H1 (cell line): ENCODE measurements at regions not wholly inside any gene's neighbourhood (a gene's known extent, or its start where the extent isn't known, plus 50 kb on each side); places are given as distances from the start of the nearest gene placed in this dataset.

Source experiments
- CTCF ChIA-PET: fragments of 300-600 bp; sonication (Branson Sonifier 250); formaldehyde crosslinking; loops from one replicate; lab custom pipeline; 2021; ENCODE audit not compliant: partially characterized antibody; lab: Charles Lee
- POLR2A ChIA-PET: fragments of 300-600 bp; sonication (Branson Sonifier 250); formaldehyde crosslinking; loops from one replicate; lab custom pipeline; 2021; ENCODE audit warnings: inconsistent platforms; ENCODE audit not compliant: partially characterized antibody; lab: Charles Lee
- DNase-seq, 2 experiments: peaks; one replicate each; pipeline versions ENCODE4 v3.0.0 to v3.0.0-alpha.2; 2010 to 2022; ENCODE audit warnings: low spot score in 2 of 2, low read depth in 1 of 2, mixed read lengths in 1 of 2
- FAIRE-seq: peaks from 2 replicates; lab custom pipeline; 2011; peaks lifted over from hg19 to GRCh38; lab: Jason Lieb, UNC
- H2AFZ ChIP-seq: 2 replicates; pipeline ENCODE4 v1.8.1; 2012; ENCODE audit warnings: low read length, inconsistent platforms
- H2AK5ac ChIP-seq: 2 replicates; pipeline ENCODE4 v1.6.1; 2013; ENCODE audit warnings: low read depth, low read length
- H2BK120ac ChIP-seq: replicated peaks from 2 replicates; pipeline ENCODE3; 2013; ENCODE audit warnings: low read depth, low read length, inconsistent platforms
- H2BK12ac ChIP-seq: 2 replicates; pipeline ENCODE4 v1.6.1; 2013; ENCODE audit warnings: low read depth, low read length
- H2BK15ac ChIP-seq: 2 replicates; pipeline ENCODE4 v1.6.1; 2013; ENCODE audit warnings: low read length
- H2BK20ac ChIP-seq: 2 replicates; pipeline ENCODE4 v1.6.1; 2013; ENCODE audit warnings: low read length
- H2BK5ac ChIP-seq: 2 replicates; pipeline ENCODE4 v1.6.1; 2013; ENCODE audit warnings: low read depth, low read length
- H3K14ac ChIP-seq: 2 replicates; pipeline ENCODE4 v1.6.1; 2013; ENCODE audit warnings: inconsistent platforms; ENCODE audit not compliant: insufficient read length
- H3K18ac ChIP-seq: 2 replicates; pipeline ENCODE4 v1.6.1; 2013; ENCODE audit warnings: low read length; ENCODE audit errors: extremely low read depth
- H3K23ac ChIP-seq: 2 replicates; pipeline ENCODE4 v1.6.1; 2013; ENCODE audit warnings: inconsistent platforms; ENCODE audit not compliant: insufficient read length
- H3K23me2 ChIP-seq: 2 replicates; pipeline ENCODE4 v1.6.1; 2013; ENCODE audit warnings: low read depth, low read length
- H3K27ac ChIP-seq: 2 replicates; pipeline ENCODE4 v1.6.1; 2011; ENCODE audit warnings: low read depth, low read length, inconsistent platforms
- H3K27me3 ChIP-seq, 4 experiments: replicated peaks in 1 of 4; 1 replicate in 1 of 4; 2 replicates in 3 of 4; pipeline versions ENCODE4 v1.6.1 to v1.8.1; 2011 to 2013; ENCODE audit warnings: low read length in 3 of 4, mild to moderate bottlenecking in 3 of 4, inconsistent platforms in 2 of 4, mixed read lengths in 2 of 4, moderate library complexity in 1 of 4; ENCODE audit not compliant: control insufficient read depth in 3 of 4, insufficient read depth in 3 of 4; ENCODE audit errors: extremely low read depth in 1 of 4
- H3K36me3 ChIP-seq, 4 experiments: 2 replicates each; pipeline versions ENCODE4 v1.6.1 to v1.8.1; 2011 to 2013; ENCODE audit warnings: mild to moderate bottlenecking in 4 of 4, low read length in 3 of 4, moderate library complexity in 2 of 4, control low read depth in 1 of 4, inconsistent platforms in 1 of 4; ENCODE audit not compliant: insufficient read depth in 4 of 4, control insufficient read depth in 2 of 4
- H3K4ac ChIP-seq: replicated peaks from 2 replicates; pipeline ENCODE3; 2013; ENCODE audit warnings: low read length, low read depth, mixed read lengths, inconsistent platforms; ENCODE audit not compliant: insufficient read length
- H3K4me1 ChIP-seq, 4 experiments: replicated peaks in 1 of 4; 1 replicate in 1 of 4; 2 replicates in 3 of 4; pipeline versions ENCODE4 v1.6.1 to v1.8.1; 2011 to 2013; ENCODE audit warnings: low read length in 3 of 4, inconsistent platforms in 2 of 4, mixed read lengths in 1 of 4; ENCODE audit not compliant: insufficient read depth in 4 of 4, control insufficient read depth in 3 of 4
- H3K4me2 ChIP-seq, 2 experiments: 2 replicates each; pipeline versions ENCODE4 v1.6.1 to v1.8.1; 2011 to 2013; ENCODE audit warnings: low read depth in 2 of 2, low read length in 2 of 2, control low read depth in 1 of 2, inconsistent platforms in 1 of 2, mild to moderate bottlenecking in 1 of 2; ENCODE audit not compliant: insufficient read depth in 1 of 2
- H3K4me3 ChIP-seq, 4 experiments: fragments of 200-600, 300-600 bp in 1 of 4; sonication (generic), shearing (Covaris generic), sonication (Bioruptor Twin) in 1 of 4; 2 replicates each; pipeline versions ENCODE4 v1.5.1 to v1.8.1; 2011 to 2016; ENCODE audit warnings: low read length in 4 of 4, low read depth in 3 of 4, control low read depth in 2 of 4, inconsistent platforms in 2 of 4, mild to moderate bottlenecking in 2 of 4, mixed read lengths in 1 of 4, moderate library complexity in 1 of 4; ENCODE audit not compliant: insufficient read depth in 2 of 4; ENCODE audit errors: extremely low read depth in 1 of 4
- H3K56ac ChIP-seq: replicated peaks from 2 replicates; pipeline ENCODE3; 2013; ENCODE audit warnings: low read depth, mild to moderate bottlenecking, mixed read lengths, low read length, inconsistent platforms; ENCODE audit not compliant: insufficient read length
- H3K79me1 ChIP-seq: 2 replicates; pipeline ENCODE4 v1.6.1; 2013; ENCODE audit warnings: low read depth, low read length, control low read depth
- H3K79me2 ChIP-seq, 2 experiments: 2 replicates each; pipeline versions ENCODE4 v1.6.1 to v1.8.1; 2012 to 2013; ENCODE audit warnings: low read length in 2 of 2, mild to moderate bottlenecking in 2 of 2, inconsistent platforms in 1 of 2; ENCODE audit not compliant: insufficient read depth in 2 of 2, control insufficient read depth in 1 of 2
- H3K9ac ChIP-seq, 4 experiments: replicated peaks in 1 of 4; 1 replicate in 1 of 4; 2 replicates in 3 of 4; pipeline versions ENCODE4 v1.6.1 to v1.8.1; 2011 to 2013; ENCODE audit warnings: low read depth in 3 of 4, low read length in 3 of 4, control low read depth in 2 of 4, mild to moderate bottlenecking in 2 of 4, moderate library complexity in 2 of 4, inconsistent platforms in 1 of 4; ENCODE audit errors: extremely low read depth in 1 of 4
- H3K9me3 ChIP-seq, 2 experiments: 2 replicates each; pipeline versions ENCODE4 v1.6.1 to v1.8.1; 2012 to 2013; ENCODE audit warnings: mild to moderate bottlenecking in 2 of 2, moderate library complexity in 2 of 2, control low read depth in 1 of 2, inconsistent platforms in 1 of 2, low read depth in 1 of 2, low read length in 1 of 2, mixed read lengths in 1 of 2; ENCODE audit not compliant: insufficient read depth in 2 of 2
- H4K20me1 ChIP-seq, 2 experiments: replicated peaks in 1 of 2; 2 replicates each; pipeline versions ENCODE3 to v1.8.1; 2011 to 2013; ENCODE audit warnings: inconsistent platforms in 2 of 2, low read length in 2 of 2, mild to moderate bottlenecking in 1 of 2; ENCODE audit not compliant: insufficient read depth in 2 of 2, control insufficient read depth in 1 of 2
- H4K5ac ChIP-seq: 2 replicates; pipeline ENCODE4 v1.6.1; 2013; ENCODE audit warnings: low read length, low read depth, mixed read lengths, inconsistent platforms; ENCODE audit not compliant: insufficient read length
- H4K8ac ChIP-seq: 2 replicates; pipeline ENCODE4 v1.8.0; 2013; ENCODE audit warnings: mild to moderate bottlenecking, moderate library complexity, low read length, inconsistent platforms; ENCODE audit not compliant: insufficient read depth; ENCODE audit errors: extremely low read depth
- H4K91ac ChIP-seq: replicated peaks from 2 replicates; pipeline ENCODE3; 2013; ENCODE audit warnings: low read length, mixed read lengths, inconsistent platforms; ENCODE audit not compliant: insufficient read length
- SIRT6 ChIP-seq: IDR thresholded peaks from one replicate; pipeline ENCODE4 v1.7.1; 2012; ENCODE audit warnings: low read length, inconsistent platforms
- ZNF274 ChIP-seq: IDR thresholded peaks from 2 replicates; pipeline ENCODE4 v1.7.0; 2012; ENCODE audit warnings: low read length, borderline replicate concordance; ENCODE audit errors: extremely low read depth
- WGBS, 2 experiments: shearing (Covaris generic) in 1 of 2; methylation state at CpG; one replicate each; pipeline versions ENCODE4 v1.1.6 to v1.1.7; 2013 to 2015; ENCODE audit warnings: low lambda C conversion rate in 2 of 2, mixed read lengths in 2 of 2, inconsistent platforms in 1 of 2, low coverage in 1 of 2, missing lambda C conversion rate in 1 of 2; ENCODE audit not compliant: insufficient replicate concordance in 2 of 2, insufficient coverage in 1 of 2, insufficient read length in 1 of 2; ENCODE audit errors: extremely low coverage in 1 of 2, missing lambda C conversion rate in 1 of 2; 5-methylcytosine and 5-hydroxymethylcytosine counted together

DNA sequence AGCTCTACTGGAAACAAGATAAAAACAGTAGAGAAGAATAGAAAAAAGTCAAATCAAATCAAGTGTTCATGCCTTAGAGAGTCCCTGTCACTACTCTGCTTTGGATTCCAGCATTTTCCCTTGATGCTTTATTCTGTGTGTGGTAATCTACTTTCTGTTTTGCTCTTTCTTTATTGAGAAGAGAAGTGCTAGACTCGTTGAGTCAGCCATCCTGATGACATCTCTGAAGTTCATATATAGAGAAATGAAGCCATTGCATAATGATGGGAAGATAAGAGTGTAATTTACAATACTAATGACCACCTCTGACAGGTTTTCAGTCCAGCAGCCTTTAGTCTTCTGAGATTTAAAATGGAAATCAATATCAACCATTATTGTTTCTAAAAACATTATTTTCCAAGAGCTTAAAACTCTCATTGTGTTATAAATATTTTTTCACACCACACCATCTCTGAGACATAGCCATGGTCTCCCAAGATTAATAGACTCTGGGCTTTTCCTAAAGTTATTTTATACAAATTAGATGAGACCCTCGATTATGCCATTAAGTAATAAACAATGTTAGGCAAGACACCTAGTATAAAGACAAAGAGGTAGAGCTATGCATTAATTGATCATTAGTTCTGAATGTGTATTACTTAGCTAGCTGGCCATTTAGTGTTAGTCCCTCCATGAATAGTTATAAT lies 679.0 kb upstream of the ACVR2A start:
- POLR2A ChIA-PET = no interaction called here
- H2BK5ac ChIP-seq = no peak overlapping the region
- H3K9me3 ChIP-seq = no peaks in the 10 kb centered on the region
- H3K27me3 ChIP-seq = no peaks in the 10 kb centered on the region
- CTCF ChIA-PET = interaction anchor here (1.0 to 1.2 kb wide), 3 partner anchors 15 to 239 kb away, joined by 3 read pairs; no protein-coding TSS in a partner anchor
- no peak overlapping the region for H2BK20ac ChIP-seq
- H3K4me1 ChIP-seq = no peaks in the 10 kb centered on the region
- no peak overlapping the region for H2BK12ac ChIP-seq
- no peaks in the 10 kb centered on the region for H4K20me1 ChIP-seq
- H2BK15ac ChIP-seq = no peak overlapping the region
- no peak overlapping the region for H2AFZ ChIP-seq
- no peaks in the 10 kb centered on the region for H3K36me3 ChIP-seq
- no peaks in the 10 kb centered on the region for H3K79me1 ChIP-seq
- no peak overlapping the region for H2AK5ac ChIP-seq
- H3K4me2 ChIP-seq = no peak overlapping the region
- H4K8ac ChIP-seq = no peak overlapping the region
- no peak overlapping the region for H3K18ac ChIP-seq
- no peak overlapping the region for H3K23ac ChIP-seq
- H3K23me2 ChIP-seq = no peaks in the 10 kb centered on the region
- no peak overlapping the region for H3K9ac ChIP-seq
- no peak overlapping the region for H4K5ac ChIP-seq
- no peak overlapping the region for H2BK120ac ChIP-seq
- H3K14ac ChIP-seq = no peak overlapping the region
- DNase-seq = no peak
- H3K79me2 ChIP-seq = no peaks in the 10 kb centered on the region
- no peak for TF ChIP-seq ZNF274
- TF ChIP-seq SIRT6 = no peak
- FAIRE-seq = no peak
- H3K56ac ChIP-seq = no peak overlapping the region
- H4K91ac ChIP-seq = no peak overlapping the region
- no peak overlapping the region for H3K4me3 ChIP-seq
- H3K27ac ChIP-seq = no peak overlapping the region
- 87% methylated on average over 2 of the region's 2 CpGs; no CpG with 5 or more reads in 1 of the 2 experiments for whole genome bisulfite sequencing, 2 experiments
- H3K4ac ChIP-seq = no peak overlapping the region
